ENCODE measurements at regions not wholly inside any gene's neighbourhood (a gene's known extent, or its start where the extent isn't known, plus 50 kb on each side); places are given as distances from the start of the nearest gene placed in this dataset.

- DNase-seq, result no peak
- ATAC-seq (ENCODE audit: poor library complexity), result no peak
- intact Hi-C loops (cut with DNase I), result no loop called here
These were observed 64.8 kb upstream of the GHITM start for GRCh38 chr10:84074521-84074920.

- peak; percentile 57 for ATAC-seq (ENCODE audit: poor library complexity)
- DNase-seq, result no peak
These were observed 63.9 kb upstream of the GHITM start for GRCh38 chr10:84075226-84076046.

GRCh38 chr10:84076047-84076388, 63.3 kb upstream of the GHITM start:
- DNase-seq (no peak), ATAC-seq (ENCODE audit: poor library complexity) (peak; percentile 93)
- intact Hi-C loops (cut with DNase I), result no loop called here

More at GRCh38 chr10:84075226-84076046, 63.9 kb upstream of the GHITM start:
- intact Hi-C loops (cut with DNase I), result no loop called here

- intact Hi-C loops (cut with DNase I), result no loop called here
- ATAC-seq (ENCODE audit: poor library complexity), result peak; percentile 43
- DNase-seq, result no peak
These were observed 62.6 kb upstream of the GHITM start for GRCh38 chr10:84076540-84077195.

GRCh38 chr10:84077768-84078167, 61.5 kb upstream of the GHITM start:
- intact Hi-C loops (cut with DNase I), result no loop called here
- ATAC-seq (ENCODE audit: poor library complexity), result no peak
- no peak for DNase-seq

- ATAC-seq (ENCODE audit: poor library complexity) (no peak), DNase-seq (no peak)
- intact Hi-C loops (cut with DNase I), result no loop called here
These were observed 60.5 kb upstream of the GHITM start for GRCh38 chr10:84078771-84079170.

- ATAC-seq (ENCODE audit: poor library complexity), result peak; percentile 18
- intact Hi-C loops (cut with DNase I), result no loop called here
- DNase-seq, result no peak
These were observed 55.0 kb upstream of the GHITM start for GRCh38 chr10:84084342-84084741.

GRCh38 chr10:84087202-84087601, 52.1 kb upstream of the GHITM start:
- ATAC-seq (ENCODE audit: poor library complexity) (no peak), DNase-seq (no peak)
- intact Hi-C loops (cut with DNase I), result no loop called here

- intact Hi-C loops (cut with DNase I), result no loop called here
- DNase-seq (no peak), ATAC-seq (ENCODE audit: poor library complexity) (peak; percentile 92)
These were observed 50.7 kb upstream of the GHITM start for GRCh38 chr10:84088626-84089025.

- intact Hi-C loops (cut with DNase I), result no loop called here
- DNase-seq (no peak), ATAC-seq (ENCODE audit: poor library complexity) (peak; percentile 82)
These were observed 50.1 kb upstream of the GHITM start for GRCh38 chr10:84089162-84089561.
